K562 (cell line): ENCODE measurements at regions not wholly inside any gene's neighbourhood (a gene's known extent, or its start where the extent isn't known, plus 50 kb on each side); places are given as distances from the start of the nearest gene placed in this dataset.

Experiments used
- ATAC-seq: fragments of 200-7000 bp; cut with Tn5 transposase; 3 replicates; pipeline ENCODE4 v1.9.1; 2020; ENCODE audit warnings: moderate library complexity
- BruUV-seq: library from RNA; stranded (reverse); fragments of 400-500 nt; replicated peaks from 2 replicates; lab custom pipeline; 2021; lab: Mats Ljungman, UMichigan
- CTCF ChIA-PET: fragments of 300-600 bp; formaldehyde crosslinking; extraction: SDS; loops from one replicate; lab custom pipeline; 2021; ENCODE audit warnings: low intra/inter-chr PET ratio; lab: Yijun Ruan, JAX
- POLR2A ChIA-PET: fragments of 300-600, 350-650 bp; sonication (Branson Sonifier 250); formaldehyde crosslinking; extraction: SDS; loops from one replicate; lab custom pipeline; 2021; ENCODE audit warnings: antibody characterized with exemption, inconsistent platforms; lab: Yijun Ruan, JAX
- DNase-seq, 4 experiments: peaks; one replicate each; pipeline versions ENCODE4 v3.0.0 to v3.0.0-alpha.2; 2011 to 2018; ENCODE audit warnings: low spot score in 3 of 4, mixed read lengths in 3 of 4; ENCODE audit errors: extremely low read depth in 1 of 4
- FAIRE-seq: peaks from 2 replicates; lab custom pipeline; 2011; peaks lifted over from hg19 to GRCh38; lab: Jason Lieb, UNC
- H2AFZ ChIP-seq: 2 replicates; pipeline ENCODE4 v1.6.0; 2011; ENCODE audit warnings: low read depth, low read length, control low read depth, inconsistent platforms
- H3K27ac ChIP-seq: fragments of 200-600 bp; 3 replicates; pipeline ENCODE4 v1.8.0; 2011; ENCODE audit warnings: low read depth, mild to moderate bottlenecking, control low read depth, inconsistent platforms, low read length, moderate library complexity, mixed read lengths; ENCODE audit errors: extremely low read depth
- H3K27me3 ChIP-seq, 2 experiments: fragments of 300-600 bp in 1 of 2; 2 replicates in 1 of 2; 3 replicates in 1 of 2; pipeline versions ENCODE4 v1.6.0 to v1.8.0; 2011; ENCODE audit warnings: inconsistent platforms in 2 of 2, low read length in 2 of 2, mild to moderate bottlenecking in 1 of 2, mixed read lengths in 1 of 2, moderate library complexity in 1 of 2; ENCODE audit not compliant: control insufficient read depth in 2 of 2, insufficient read depth in 2 of 2
- H3K36me3 ChIP-seq: fragments of 300-600 bp; 3 replicates; pipeline ENCODE4 v1.8.0; 2011; ENCODE audit warnings: mild to moderate bottlenecking, low read length, inconsistent platforms; ENCODE audit not compliant: control insufficient read depth, insufficient read depth
- H3K4me1 ChIP-seq, 2 experiments: fragments of 200-600 bp in 1 of 2; replicated peaks in 1 of 2; 2 replicates in 1 of 2; 3 replicates in 1 of 2; pipeline versions ENCODE4 v1.5.1 to v1.8.0; 2011; ENCODE audit warnings: inconsistent platforms in 2 of 2, low read length in 2 of 2, mild to moderate bottlenecking in 1 of 2, mixed read lengths in 1 of 2, moderate library complexity in 1 of 2; ENCODE audit not compliant: control insufficient read depth in 2 of 2, insufficient read depth in 2 of 2
- H3K4me2 ChIP-seq: 2 replicates; pipeline ENCODE4 v1.6.1; 2011; ENCODE audit warnings: low read length, control low read depth, inconsistent platforms, mixed read lengths; ENCODE audit not compliant: insufficient read depth
- H3K4me3 ChIP-seq: fragments of 200-600 bp; sonication (generic), shearing (Covaris generic); 2 replicates; pipeline ENCODE4 v1.5.1; 2016; ENCODE audit warnings: control low read depth, inconsistent platforms
- H3K79me2 ChIP-seq: fragments of 200-600 bp; 3 replicates; pipeline ENCODE4 v1.8.0; 2011; ENCODE audit warnings: low read length, inconsistent platforms; ENCODE audit not compliant: control insufficient read depth, insufficient read depth
- H3K9ac ChIP-seq, 2 experiments: 2 replicates each; pipeline versions ENCODE4 v1.6.0 to v1.6.1; 2011; ENCODE audit warnings: low read depth in 2 of 2, low read length in 2 of 2, control low read depth in 1 of 2, inconsistent platforms in 1 of 2, mild to moderate bottlenecking in 1 of 2, mixed read lengths in 1 of 2; ENCODE audit not compliant: insufficient read depth in 1 of 2
- H3K9me1 ChIP-seq: one replicate; pipeline ENCODE4 v1.6.0; 2011; ENCODE audit warnings: inconsistent platforms, mild to moderate bottlenecking, low read length, moderate library complexity; ENCODE audit not compliant: control insufficient read depth, insufficient read depth
- H3K9me3 ChIP-seq: replicated peaks from 2 replicates; pipeline ENCODE4 v1.5.1; 2011; ENCODE audit warnings: low read depth, low read length, inconsistent platforms; ENCODE audit not compliant: control insufficient read depth, insufficient read depth
- H4K20me1 ChIP-seq: replicated peaks from 2 replicates; pipeline ENCODE4 v1.6.1; 2011; ENCODE audit warnings: low read length, inconsistent platforms, mixed read lengths; ENCODE audit not compliant: control insufficient read depth, insufficient read depth
- BRD9 ChIP-seq: fragments of 450-650 bp; IDR thresholded peaks from 2 replicates; pipeline ENCODE4 v1.6.1; 2018; ENCODE audit warnings: low read depth; ENCODE audit not compliant: partially characterized antibody
- EWSR1 ChIP-seq: fragments of 450-650 bp; IDR thresholded peaks from 2 replicates; pipeline ENCODE4 v1.6.1; 2018; ENCODE audit warnings: borderline replicate concordance, mild to moderate bottlenecking, low read depth, moderate library complexity; ENCODE audit not compliant: partially characterized antibody
- FOSL1 ChIP-seq: fragments of 200-800 bp; sonication (Bioruptor generic); conservative IDR thresholded peaks from 2 replicates; pipeline ENCODE4 v1.6.1; 2016; ENCODE audit warnings: missing genetic modification characterization, missing compliant biosample characterization
- MAFK ChIP-seq: IDR thresholded peaks from 2 replicates; pipeline ENCODE4 v1.6.1; 2011; ENCODE audit warnings: low read length, improper control_type of control experiment
- MLLT1 ChIP-seq, 2 experiments: fragments of 450-650 bp; IDR thresholded peaks; 2 replicates each; pipeline ENCODE4 v1.6.1; 2016
- MXI1 ChIP-seq: IDR thresholded peaks from 2 replicates; pipeline ENCODE4 v1.6.1; 2011; ENCODE audit warnings: low read depth, mild to moderate bottlenecking, improper control_type of control experiment, low read length
- MYBL2 ChIP-seq, 2 experiments: fragments of 450-650 bp in 1 of 2; sonication (generic) in 1 of 2; formaldehyde crosslinking in 1 of 2; IDR thresholded peaks; 2 replicates each; pipeline versions ENCODE4 v1.6.1 to v1.8.1; 2017 to 2022; ENCODE audit warnings: borderline replicate concordance in 1 of 2, inconsistent platforms in 1 of 2, low read depth in 1 of 2, mild to moderate bottlenecking in 1 of 2, missing genetic modification reagents in 1 of 2, moderate library complexity in 1 of 2
- NR2C2 ChIP-seq, 2 experiments: fragments of 200-800 bp in 1 of 2; sonication (Bioruptor generic) in 1 of 2; sonication (generic) in 1 of 2; formaldehyde crosslinking in 1 of 2; IDR thresholded peaks; 2 replicates each; pipeline versions ENCODE4 v1.6.1 to v1.8.0; 2016 to 2022; ENCODE audit warnings: mild to moderate bottlenecking in 1 of 2, missing compliant biosample characterization in 1 of 2, missing genetic modification characterization in 1 of 2, missing genetic modification reagents in 1 of 2
- PHB ChIP-seq: fragments of 250-450 bp; sonication (Bioruptor Pico); IDR thresholded peaks from 2 replicates; pipeline ENCODE4 v1.5.0; 2021
- POLR2AphosphoS2 ChIP-seq: IDR thresholded peaks from 2 replicates; pipeline ENCODE4 v1.6.1; 2012; ENCODE audit warnings: low read length, improper control_type of control experiment
- TBL1XR1 ChIP-seq, 2 experiments: IDR thresholded peaks; 2 replicates each; pipeline ENCODE4 v1.6.1; 2012; ENCODE audit warnings: improper control_type of control experiment in 2 of 2, low read length in 2 of 2, mild to moderate bottlenecking in 1 of 2
- XRCC4 ChIP-seq: IDR thresholded peaks from one replicate; pipeline ENCODE4 v1.6.1; 2011; ENCODE audit not compliant: insufficient read depth, insufficient read length; ENCODE audit errors: extremely low read depth
- ZNF146 ChIP-seq: IDR thresholded peaks from one replicate; pipeline ENCODE4 v1.6.1; 2018; ENCODE audit warnings: missing compliant biosample characterization; ENCODE audit not compliant: unreplicated experiment
- ZNF57 ChIP-seq: fragments of 450-650 bp; formaldehyde crosslinking; IDR thresholded peaks from 2 replicates; pipeline ENCODE4 v1.4.0; 2020; ENCODE audit warnings: mild to moderate bottlenecking, moderate library complexity
- ZNF785 ChIP-seq: fragments of 250-450 bp; sonication (Bioruptor Pico); IDR thresholded peaks from 2 replicates; pipeline ENCODE4 v1.4.0; 2020; ENCODE audit warnings: mild to moderate bottlenecking
- in situ Hi-C: fragments of 300-500 bp; cut with MboI; formaldehyde crosslinking; loops from 4 replicates; pipeline ENCODE4 v1.15.0; 2018; ENCODE audit warnings: inconsistent platforms, mixed read lengths
- intact Hi-C: fragments of 100-400 bp; cut with micrococcal nuclease; formaldehyde crosslinking; loops from 2 replicates; pipeline ENCODE4 v1.14.2; 2022
- TF ChIP-seq, protein P1 (sequence below): fragments of 250-450 bp; sonication (Bioruptor Pico); IDR thresholded peaks from 2 replicates; pipeline ENCODE4 v1.4.0; 2020; ENCODE audit warnings: mild to moderate bottlenecking, moderate library complexity

GRCh38 chr3:106245400-106245799 lies 376.6 kb upstream of the CBLB start:
- in situ Hi-C loops: no loop called here
- TF ChIP-seq MXI1 (no peak), MLLT1 (IDR thresholded peaks at IDR 0.05) (no peak), MAFK (no peak), PHB (CRISPR knock-in tag) (no peak), XRCC4 (no peak), ZNF146 (CRISPR knock-in tag) (no peak), BRD9 (no peak), TBL1XR1 (IDR thresholded peaks at IDR 0.05; ENCODE audit: low read length in 2 of 2) (no peak), MYBL2 (IDR thresholded peaks at IDR 0.05; ENCODE audit: low read depth) (no peak), MYBL2 (CRISPR knock-in tag; IDR thresholded peaks at IDR 0.05; ENCODE audit: borderline replicate concordance) (no peak), ZNF57 (CRISPR knock-in tag) (no peak), NR2C2 (CRISPR knock-in tag; IDR thresholded peaks at IDR 0.05) (no peak), NR2C2 (tag; IDR thresholded peaks at IDR 0.05) (no peak), POLR2AphosphoS2 (no peak), ZNF785 (CRISPR knock-in tag) (no peak), FOSL1 (no peak), EWSR1 (no peak)
- TF ChIP-seq, protein P1, sequence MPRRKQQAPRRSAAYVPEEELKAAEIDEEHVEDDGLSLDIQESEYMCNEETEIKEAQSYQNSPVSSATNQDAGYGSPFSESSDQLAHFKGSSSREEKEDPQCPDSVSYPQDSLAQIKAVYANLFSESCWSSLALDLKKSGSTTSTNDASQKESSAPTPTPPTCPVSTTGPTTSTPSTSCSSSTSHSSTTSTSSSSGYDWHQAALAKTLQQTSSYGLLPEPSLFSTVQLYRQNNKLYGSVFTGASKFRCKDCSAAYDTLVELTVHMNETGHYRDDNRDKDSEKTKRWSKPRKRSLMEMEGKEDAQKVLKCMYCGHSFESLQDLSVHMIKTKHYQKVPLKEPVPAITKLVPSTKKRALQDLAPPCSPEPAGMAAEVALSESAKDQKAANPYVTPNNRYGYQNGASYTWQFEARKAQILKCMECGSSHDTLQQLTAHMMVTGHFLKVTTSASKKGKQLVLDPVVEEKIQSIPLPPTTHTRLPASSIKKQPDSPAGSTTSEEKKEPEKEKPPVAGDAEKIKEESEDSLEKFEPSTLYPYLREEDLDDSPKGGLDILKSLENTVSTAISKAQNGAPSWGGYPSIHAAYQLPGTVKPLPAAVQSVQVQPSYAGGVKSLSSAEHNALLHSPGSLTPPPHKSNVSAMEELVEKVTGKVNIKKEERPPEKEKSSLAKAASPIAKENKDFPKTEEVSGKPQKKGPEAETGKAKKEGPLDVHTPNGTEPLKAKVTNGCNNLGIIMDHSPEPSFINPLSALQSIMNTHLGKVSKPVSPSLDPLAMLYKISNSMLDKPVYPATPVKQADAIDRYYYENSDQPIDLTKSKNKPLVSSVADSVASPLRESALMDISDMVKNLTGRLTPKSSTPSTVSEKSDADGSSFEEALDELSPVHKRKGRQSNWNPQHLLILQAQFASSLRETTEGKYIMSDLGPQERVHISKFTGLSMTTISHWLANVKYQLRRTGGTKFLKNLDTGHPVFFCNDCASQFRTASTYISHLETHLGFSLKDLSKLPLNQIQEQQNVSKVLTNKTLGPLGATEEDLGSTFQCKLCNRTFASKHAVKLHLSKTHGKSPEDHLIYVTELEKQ (CRISPR knock-in tag): no peak
- DNase-seq (no peak), ATAC-seq (no peak), FAIRE-seq (no peak)
- Histone ChIP-seq H3K4me2 (no peak overlapping the region), H2AFZ (0 out of 2 replicates have a peak overlapping the region, but pooled peaks have one; percentile 9), H3K9me3 (no peaks in the 10 kb centered on the region), H3K4me3 (no peak overlapping the region), H3K36me3 (no peaks in the 10 kb centered on the region), H4K20me1 (no peaks in the 10 kb centered on the region), H3K9me1 (no peaks in the 10 kb centered on the region), H3K79me2 (no peaks in the 10 kb centered on the region), H3K4me1 (no peaks in the 10 kb centered on the region), H3K27me3 (no peaks in the 10 kb centered on the region), H3K9ac (no peak overlapping the region), H3K27ac (no peak overlapping the region)
- intact Hi-C loops: no loop called here
- ChIA-PET POLR2A (no interaction called here), CTCF (no interaction called here)
- BruUV-seq: no TSS peak
